ENCODE measurements at regions not wholly inside any gene's neighbourhood (a gene's known extent, or its start where the extent isn't known, plus 50 kb on each side); places are given as distances from the start of the nearest gene placed in this dataset.
A peak's percentile ranks its signal among the peaks of the same experiment; 100 is the strongest.
"Not testable (repeated sequence)": the region's sequence is repeated elsewhere in the genome, so short reads cannot be mapped to it uniquely, and the experiment has no call there.

- no peak for DNase-seq
Measured at GRCh38 chr2:47728551-47728950, 54.4 kb upstream of the MSH6 start.

- DNase-seq, result no peak
Measured at GRCh38 chr2:47727956-47728355, 55.0 kb upstream of the MSH6 start.

GRCh38 chr2:47726978-47727377, 56.0 kb upstream of the MSH6 start:
- not testable (repeated sequence) for DNase-seq

DNA sequence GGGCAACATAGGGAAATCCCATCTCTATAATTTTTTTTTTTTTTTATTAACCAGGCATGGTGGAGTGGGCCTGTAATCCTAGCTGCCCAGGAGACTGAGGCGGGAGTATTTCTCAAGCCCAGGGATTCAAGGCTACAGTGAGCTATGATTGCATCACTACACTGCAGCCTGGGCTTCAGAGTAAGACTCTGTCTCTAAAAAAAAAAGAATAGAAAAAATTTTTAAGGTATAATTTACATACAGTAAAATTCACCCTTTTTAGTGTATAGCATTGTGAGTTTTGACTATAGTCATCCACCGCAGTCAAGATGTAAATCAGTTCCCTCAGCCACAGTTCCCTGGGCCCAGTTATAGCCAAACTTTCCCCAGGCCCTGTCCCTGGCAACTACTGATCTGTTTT, 57.1 kb upstream of the MSH6 start:
- no peak for DNase-seq

DNA sequence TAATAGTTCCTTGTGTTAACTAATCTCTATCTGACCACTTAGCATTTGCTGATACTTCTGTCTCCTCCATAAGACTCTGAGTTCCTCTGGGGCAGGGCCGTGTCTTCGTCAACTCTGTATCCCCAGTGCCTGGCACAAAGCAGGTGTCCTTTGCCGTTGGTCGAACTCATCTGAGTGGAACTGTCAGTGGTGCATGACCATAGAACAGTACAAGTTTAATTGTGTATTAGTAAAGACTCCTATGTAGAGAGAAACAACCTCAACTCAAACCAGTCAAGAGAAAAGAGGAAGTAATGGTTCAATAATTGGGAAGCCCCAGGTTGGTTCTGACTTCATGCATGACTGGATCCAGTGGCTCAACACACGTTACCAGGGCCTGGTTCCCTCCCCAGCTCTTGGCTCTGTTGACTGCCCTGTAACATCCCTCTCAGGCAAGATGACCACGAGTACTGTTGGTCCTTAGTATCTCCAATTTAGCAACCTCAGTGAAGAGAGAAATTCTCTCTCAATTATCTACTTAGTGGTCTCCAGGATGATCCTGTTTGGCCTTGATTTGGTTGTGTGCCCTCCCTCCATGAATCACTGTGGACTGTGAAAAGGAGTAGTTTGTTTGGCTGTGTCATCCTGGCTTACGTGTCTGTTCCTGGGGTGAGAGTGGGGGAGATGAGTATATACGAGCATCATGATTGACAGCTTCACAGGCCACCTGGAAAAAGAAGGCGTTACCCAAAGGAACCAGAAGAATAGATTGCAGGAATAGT, 58.5 kb upstream of the MSH6 start:
- DNase-seq, result peak; percentile 26 to 60

DNA sequence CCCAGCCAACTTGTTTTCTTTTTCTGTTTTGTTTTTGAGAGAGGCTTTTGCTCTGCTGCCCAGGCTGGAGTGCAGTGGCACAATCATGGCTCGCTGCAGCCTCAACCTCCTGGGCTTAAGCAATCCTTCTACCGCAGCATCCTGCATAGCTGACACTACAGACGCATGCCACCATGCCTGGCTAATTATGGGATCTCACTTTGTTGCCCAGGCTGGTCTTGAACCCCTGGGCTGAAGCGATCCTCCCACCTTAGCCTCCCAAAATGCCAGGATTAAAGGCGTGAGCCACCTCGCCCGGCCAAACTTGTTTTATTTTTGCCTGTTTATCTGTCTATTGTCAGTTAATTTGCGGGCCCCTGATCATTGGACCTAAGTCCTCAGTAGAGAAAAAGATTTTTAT, 61.6 kb upstream of the MSH6 start:
- no peak for DNase-seq

- DNase-seq, result peak in 1 of 2 experiments; percentile 4
Measured at GRCh38 chr2:47720559-47720958, 62.4 kb upstream of the MSH6 start.

- no peak for DNase-seq
Measured at GRCh38 chr2:47720036-47720435, 62.9 kb upstream of the MSH6 start.

DNA sequence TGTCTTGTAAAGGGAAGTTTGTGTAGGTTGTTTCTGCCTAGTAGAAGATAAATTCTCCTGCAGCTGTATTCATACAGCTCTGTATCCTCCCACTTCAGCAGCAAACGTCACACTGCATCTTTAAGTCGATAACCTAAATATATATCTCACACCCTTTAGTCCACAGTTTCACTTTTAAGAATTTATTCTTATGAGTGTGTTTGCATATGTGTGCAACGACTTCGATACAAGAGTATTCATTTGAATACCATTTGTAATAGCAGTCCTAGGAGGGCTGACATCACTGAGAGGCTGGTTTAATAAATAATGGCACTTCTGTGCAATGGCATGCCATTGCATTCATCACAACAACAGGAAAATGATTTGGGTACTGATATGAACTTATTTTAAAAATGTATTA, 63.8 kb upstream of the MSH6 start:
- no peak for DNase-seq

DNA sequence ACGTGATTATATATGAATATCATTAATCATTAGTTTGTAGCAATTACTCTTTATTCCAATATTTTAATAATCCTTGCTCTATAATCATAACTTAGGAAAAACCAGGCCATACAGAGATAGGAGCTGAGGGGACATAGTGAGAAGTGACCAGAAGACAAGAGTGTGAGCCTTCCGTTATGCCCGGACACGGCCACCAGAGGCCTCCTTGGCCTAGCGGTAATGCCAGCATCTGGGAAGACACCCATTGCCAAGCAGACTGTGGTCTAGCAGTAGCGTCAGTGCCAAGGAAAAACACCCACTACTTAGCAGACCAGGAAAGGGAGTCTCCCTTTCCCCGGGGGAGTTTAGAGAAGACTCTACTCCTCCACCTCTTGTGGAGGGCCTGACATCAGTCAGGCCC, 66.6 kb upstream of the MSH6 start:
- not testable (repeated sequence) for DNase-seq

DNA sequence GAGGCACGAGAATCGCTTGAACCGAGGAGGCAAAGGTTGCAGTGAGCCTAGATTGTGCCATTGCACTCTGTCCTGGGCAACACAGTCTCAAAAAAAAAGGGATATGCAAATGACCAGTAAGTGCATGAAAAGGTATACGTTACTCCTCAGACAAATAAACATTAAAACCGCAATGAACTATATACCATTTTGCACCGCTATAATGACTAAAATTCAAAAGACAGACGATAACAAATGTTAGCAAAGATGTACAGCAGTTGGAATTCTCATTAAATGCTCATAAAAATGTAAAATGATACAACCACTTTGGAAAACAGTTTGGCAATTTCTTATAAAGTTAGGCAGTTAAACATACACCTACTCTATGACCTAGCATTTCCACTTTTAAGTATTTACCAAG, 67.4 kb upstream of the MSH6 start:
- no peak for DNase-seq

DNA sequence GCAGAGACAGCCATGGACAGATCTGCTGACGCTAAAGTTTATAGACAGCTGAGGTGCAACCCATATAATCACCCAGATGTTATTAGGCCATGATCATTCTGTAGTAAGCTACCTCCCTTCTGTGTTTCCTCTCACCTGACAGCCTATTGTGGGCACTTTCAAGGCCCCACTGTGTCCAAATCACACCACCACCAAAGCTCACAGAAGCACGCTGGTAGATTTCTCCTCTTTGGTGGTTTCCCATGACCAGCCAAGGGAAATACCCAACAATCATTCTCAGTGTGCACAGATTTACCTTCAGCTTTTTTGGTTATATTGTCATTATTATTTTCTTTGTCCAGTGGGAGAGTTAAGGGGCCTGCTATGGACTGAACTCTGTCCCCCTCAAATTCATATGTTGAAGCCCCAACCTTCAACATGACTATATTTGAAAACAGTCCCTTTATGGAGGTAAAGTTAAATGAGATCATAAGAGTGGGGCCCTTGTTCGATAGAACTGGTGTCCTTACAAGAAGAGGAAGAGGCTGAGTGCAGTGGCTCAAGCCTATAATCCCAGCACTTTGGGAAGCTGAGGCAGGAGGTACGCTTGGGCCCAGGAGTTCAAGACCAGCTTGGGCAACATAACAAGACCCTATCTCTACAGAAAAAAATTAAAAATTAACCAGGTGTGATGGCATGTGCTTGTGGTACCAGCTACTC, 74.0 kb upstream of the MSH6 start:
- DNase-seq, result no peak

DNA sequence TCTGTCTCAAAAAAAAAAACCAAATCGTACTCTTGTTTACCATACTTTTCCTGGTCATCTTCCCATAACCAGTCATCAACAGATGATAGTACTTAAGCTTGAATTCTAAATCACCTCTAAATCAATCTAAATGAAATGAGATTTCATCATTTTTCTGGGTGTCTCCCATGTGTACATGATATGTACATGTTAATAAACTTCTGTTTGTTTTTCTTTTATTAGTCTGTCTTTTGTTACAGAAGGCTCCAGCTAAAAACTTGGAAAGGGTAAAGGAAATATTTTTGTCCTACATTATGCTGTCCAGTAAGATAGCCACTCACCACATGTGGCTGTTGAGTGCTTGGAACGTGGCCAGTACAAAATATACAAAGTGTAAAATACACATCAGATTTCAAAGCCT, 78.7 kb upstream of the MSH6 start:
- DNase-seq, result no peak

DNA sequence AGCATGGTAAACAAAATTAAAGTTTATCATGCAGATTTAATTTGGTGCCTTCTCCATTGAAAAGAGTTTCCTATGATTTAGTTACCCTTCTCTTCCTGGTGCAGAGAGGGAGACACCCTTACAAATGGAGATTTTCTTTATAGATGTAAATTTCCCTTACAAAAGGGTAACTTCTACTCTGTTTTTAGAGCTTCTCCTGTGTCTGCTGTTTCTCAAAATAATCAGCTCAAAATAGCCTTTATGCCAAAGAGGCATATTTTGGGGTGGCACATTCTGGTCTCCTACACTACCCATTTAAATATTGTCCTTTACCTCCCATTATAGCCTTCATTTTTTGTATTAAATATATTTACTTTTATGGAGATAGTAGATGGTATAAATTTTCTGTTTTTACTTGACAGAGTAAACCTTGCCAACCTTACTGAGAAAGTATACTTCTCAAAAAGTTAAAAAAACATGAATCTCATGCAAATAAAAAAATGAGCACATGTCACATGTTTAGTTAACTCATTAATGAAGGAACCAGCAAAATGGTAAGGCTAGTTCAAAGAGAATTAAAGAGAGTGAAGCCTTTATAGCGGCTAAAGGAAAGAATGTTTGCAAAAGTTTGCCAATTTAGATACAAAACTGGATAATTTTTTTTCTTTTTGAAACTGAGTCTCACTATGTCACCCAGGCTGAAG, 83.3 kb upstream of the MSH6 start:
- no peak for DNase-seq

- not testable (repeated sequence) for DNase-seq
Measured at GRCh38 chr2:47698436-47698972, 84.4 kb upstream of the MSH6 start.

DNA sequence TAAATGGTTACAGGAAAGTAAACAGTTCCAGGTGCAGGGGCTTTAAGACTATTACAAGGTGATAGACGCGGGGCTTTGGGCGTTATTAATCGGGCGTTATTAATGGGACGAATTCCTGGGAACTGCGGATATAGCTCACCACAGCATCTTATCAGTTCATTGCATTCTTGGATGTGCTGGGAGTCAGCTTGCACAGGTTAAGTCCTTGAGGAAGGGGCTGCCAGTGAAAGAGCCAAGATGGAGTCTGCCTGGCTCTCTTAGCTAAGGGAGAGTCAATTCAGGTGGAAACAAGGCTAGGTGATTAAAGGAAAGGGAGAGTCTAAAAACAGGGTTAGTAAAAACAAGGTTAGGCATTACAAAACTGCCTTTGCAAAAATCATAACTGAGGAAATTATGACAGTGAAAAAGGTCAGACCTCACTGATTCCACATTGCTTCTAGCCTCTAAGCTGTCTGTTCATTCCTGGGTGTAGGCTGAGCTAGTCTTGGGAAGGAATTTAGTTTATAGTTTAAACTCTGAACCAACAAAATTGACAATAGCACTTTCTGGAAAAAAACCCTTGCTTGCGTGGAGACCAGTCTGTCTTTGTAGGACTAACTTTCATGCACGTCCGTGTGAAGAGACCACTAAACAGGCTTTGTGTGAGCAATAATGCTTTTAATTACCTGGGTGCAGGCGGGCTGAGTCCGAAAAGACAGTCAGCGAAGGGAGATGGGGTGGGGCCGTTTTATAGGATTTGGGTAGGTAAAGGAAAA, 85.1 kb upstream of the MSH6 start:
- DNase-seq, result not testable (repeated sequence)

GRCh38 chr2:47697000-47697601, 85.8 kb upstream of the MSH6 start:
- no peak for DNase-seq

- no peak for DNase-seq
Measured at GRCh38 chr2:47696478-47696831, 86.5 kb upstream of the MSH6 start.

GRCh38 chr2:47695800-47696477, 87.0 kb upstream of the MSH6 start:
- no peak for DNase-seq

DNA sequence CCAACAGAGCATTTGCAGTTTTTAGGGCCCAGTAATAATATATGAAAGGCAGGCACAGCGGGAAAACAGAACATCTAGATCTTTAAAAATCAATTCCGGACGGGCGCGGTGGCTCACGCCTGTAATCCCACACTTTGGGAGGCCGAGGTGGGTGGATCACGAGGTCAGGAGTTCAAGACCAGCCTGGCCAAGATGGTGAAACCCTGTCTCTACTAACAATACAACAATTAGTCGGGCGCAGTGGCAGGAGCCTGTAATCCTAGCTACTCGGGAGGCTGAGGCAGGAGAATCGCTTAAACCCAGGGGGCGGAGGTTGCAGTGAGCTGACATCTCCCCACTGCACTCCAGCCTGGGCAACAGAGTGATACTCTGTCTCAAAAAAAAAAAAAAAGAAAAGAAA, 88.5 kb upstream of the MSH6 start:
- DNase-seq, result not testable (repeated sequence)

GRCh38 chr2:47690706-47691325, 92.1 kb upstream of the MSH6 start:
- not testable (repeated sequence) for DNase-seq

DNA sequence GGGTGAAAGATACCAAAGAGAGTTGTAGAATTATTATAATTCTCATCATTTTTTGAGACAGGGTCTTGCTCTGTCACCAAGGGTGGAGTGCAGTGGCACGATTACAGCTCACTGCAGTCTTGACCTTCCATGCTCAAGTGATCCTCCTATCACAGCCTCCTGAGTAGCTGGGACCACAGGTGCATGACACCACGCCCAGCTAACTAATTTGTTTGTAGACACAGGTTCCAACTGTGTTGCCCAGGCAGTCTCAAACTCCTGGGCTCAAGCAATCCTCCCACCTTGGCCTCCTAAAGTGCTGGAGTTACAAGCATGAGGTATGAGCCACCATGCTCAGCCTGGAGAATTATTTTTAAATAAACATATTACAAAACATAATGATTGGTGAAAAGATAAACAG, 92.8 kb upstream of the MSH6 start:
- no peak for DNase-seq

Measured in Kasumi-1 (cell line).